ENCODE measurements at regions not wholly inside any gene's neighbourhood (a gene's known extent, or its start where the extent isn't known, plus 50 kb on each side); places are given as distances from the start of the nearest gene placed in this dataset.

DNA sequence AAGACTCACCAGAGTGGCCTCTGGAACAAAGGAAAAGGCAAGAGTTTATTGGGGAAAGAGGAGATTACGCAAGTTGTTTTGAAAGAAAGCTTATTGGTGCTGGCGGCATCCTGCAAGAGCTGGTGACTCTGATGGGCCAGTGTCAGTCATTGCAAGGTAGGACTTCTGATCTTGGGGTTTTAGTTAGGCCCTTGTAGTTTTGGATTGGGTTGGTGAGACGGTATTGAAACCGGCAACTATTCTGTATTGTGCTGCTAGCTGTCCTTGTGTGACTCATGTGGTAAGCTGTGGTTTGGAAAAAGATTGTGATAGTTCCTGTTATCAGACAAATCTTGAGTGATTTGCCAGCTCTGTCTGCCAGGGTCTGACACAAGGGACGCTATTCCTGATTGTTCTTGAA, 159.1 kb upstream of the PIEZO2 start:
- TF ChIP-seq, protein P1, sequence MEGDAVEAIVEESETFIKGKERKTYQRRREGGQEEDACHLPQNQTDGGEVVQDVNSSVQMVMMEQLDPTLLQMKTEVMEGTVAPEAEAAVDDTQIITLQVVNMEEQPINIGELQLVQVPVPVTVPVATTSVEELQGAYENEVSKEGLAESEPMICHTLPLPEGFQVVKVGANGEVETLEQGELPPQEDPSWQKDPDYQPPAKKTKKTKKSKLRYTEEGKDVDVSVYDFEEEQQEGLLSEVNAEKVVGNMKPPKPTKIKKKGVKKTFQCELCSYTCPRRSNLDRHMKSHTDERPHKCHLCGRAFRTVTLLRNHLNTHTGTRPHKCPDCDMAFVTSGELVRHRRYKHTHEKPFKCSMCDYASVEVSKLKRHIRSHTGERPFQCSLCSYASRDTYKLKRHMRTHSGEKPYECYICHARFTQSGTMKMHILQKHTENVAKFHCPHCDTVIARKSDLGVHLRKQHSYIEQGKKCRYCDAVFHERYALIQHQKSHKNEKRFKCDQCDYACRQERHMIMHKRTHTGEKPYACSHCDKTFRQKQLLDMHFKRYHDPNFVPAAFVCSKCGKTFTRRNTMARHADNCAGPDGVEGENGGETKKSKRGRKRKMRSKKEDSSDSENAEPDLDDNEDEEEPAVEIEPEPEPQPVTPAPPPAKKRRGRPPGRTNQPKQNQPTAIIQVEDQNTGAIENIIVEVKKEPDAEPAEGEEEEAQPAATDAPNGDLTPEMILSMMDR (IDR thresholded peaks at IDR 0.05) = no peak
- H3K36me3 ChIP-seq = no peaks in the 10 kb centered on the region
- no peaks in the 10 kb centered on the region for H3K4me1 ChIP-seq
- H3K27ac ChIP-seq = no peak overlapping the region
- intact Hi-C loops (cut with DNase I) = no loop called here
- no peaks in the 10 kb centered on the region for H3K9me3 ChIP-seq
- H3K4me3 ChIP-seq = no peak overlapping the region
- no peak for DNase-seq (ENCODE audit: low spot score in 2 of 2)
- H3K27me3 ChIP-seq = no peaks in the 10 kb centered on the region

DNA sequence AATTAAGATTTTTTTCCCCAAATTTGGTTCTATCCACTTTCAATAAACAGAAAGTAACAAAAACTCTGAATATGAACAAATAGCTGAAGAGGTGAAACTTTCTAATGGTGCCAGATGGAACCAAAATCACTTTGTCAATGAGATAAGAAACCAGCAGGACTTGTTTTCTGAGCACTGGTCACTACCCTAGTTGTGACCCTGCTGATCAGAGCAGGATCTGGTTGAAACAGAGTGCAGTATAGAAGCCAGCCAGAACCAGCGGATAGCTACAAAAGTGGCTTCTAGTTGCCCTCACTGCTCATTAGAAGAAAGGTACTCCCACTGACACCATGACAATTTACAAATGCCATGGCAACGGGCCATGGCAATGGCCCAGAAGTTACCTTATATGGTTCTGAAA, 158.3 kb upstream of the PIEZO2 start:
- no peaks in the 10 kb centered on the region for H3K9me3 ChIP-seq
- no peaks in the 10 kb centered on the region for H3K4me1 ChIP-seq
- no peak overlapping the region for H3K4me3 ChIP-seq
- no peaks in the 10 kb centered on the region for H3K27me3 ChIP-seq
- DNase-seq (ENCODE audit: low spot score in 2 of 2) = no peak
- TF ChIP-seq, protein P1 (IDR thresholded peaks at IDR 0.05) = no peak
- no peak overlapping the region for H3K27ac ChIP-seq
- intact Hi-C loops (cut with DNase I) = no loop called here
- no peaks in the 10 kb centered on the region for H3K36me3 ChIP-seq

DNA sequence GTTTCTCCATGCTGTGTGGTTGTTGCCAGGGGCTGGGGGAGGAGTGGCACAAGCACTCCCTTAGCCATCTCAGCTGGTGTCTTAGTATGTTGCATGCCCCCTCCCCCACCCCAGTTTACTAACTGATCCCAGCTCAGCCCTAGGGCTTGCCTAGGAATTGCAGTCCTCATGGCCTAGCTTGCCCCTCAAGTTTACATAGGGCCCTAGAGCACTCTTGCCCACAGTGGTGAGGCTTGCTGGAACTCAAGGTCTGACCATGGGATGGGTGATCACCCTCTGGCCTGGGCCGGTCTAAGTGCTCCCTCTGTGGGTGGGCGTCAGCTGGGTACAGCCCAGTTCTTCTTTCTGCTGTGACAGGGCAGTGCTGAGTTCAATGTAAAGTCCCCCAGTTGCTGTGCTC, 156.1 kb upstream of the PIEZO2 start:
- no peak for DNase-seq (ENCODE audit: low spot score in 2 of 2)
- intact Hi-C loops (cut with DNase I) = no loop called here
- H3K27me3 ChIP-seq = no peaks in the 10 kb centered on the region
- no peaks in the 10 kb centered on the region for H3K9me3 ChIP-seq
- no peak overlapping the region for H3K27ac ChIP-seq
- TF ChIP-seq, protein P1 (IDR thresholded peaks at IDR 0.05) = no peak
- H3K36me3 ChIP-seq = no peaks in the 10 kb centered on the region
- no peak overlapping the region for H3K4me3 ChIP-seq
- no peaks in the 10 kb centered on the region for H3K4me1 ChIP-seq

DNA sequence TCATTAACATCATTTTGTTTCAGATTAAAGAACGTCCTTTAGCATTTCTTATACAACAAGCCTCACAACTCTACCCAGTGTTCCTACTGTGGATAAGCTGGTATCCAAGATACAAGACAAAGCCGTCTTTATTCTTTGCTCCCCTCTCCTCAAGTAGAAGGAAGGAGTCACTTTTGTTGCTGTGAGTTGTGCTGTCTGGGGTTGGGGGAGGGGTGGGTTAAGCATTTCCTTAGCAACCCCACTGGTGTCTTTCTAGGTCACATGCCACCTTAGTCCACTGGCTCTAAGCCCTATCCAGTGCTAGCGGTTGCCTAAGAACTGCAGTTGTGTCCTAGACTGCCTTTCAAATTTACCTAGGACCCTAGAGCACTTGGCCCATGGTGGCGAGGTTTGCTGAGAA, 155.6 kb upstream of the PIEZO2 start:
- Histone ChIP-seq H3K36me3 (no peaks in the 10 kb centered on the region), H3K27ac (no peak overlapping the region), H3K9me3 (no peaks in the 10 kb centered on the region), H3K4me3 (no peak overlapping the region), H3K27me3 (no peaks in the 10 kb centered on the region), H3K4me1 (no peaks in the 10 kb centered on the region)
- TF ChIP-seq, protein P1 (IDR thresholded peaks at IDR 0.05) = no peak
- no peak for DNase-seq (ENCODE audit: low spot score in 2 of 2)
- intact Hi-C loops (cut with DNase I) = no loop called here

DNA sequence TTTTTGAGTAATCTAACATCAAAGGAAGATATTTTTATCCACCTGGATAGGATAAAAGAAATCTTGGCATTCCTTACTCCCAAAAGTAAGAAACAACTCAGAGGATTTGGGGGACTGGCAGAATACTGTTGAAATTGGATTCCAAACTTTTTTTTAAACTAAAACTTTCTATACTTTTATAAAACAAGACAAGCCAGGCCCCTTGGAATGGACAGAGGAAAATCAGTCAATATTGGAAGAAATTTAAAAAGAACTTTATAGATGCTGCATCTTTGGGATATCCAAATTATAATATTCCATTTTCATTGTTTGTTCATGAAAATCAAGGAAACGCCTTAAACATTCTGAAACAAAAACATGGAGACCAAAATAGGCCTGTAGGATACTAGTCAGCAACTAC, 147.6 kb upstream of the PIEZO2 start:
- no peaks in the 10 kb centered on the region for H3K4me1 ChIP-seq
- no peak for DNase-seq (ENCODE audit: low spot score in 2 of 2)
- no peaks in the 10 kb centered on the region for H3K27me3 ChIP-seq
- no peak overlapping the region for H3K4me3 ChIP-seq
- TF ChIP-seq, protein P1 (IDR thresholded peaks at IDR 0.05) = no peak
- intact Hi-C loops (cut with DNase I) = no loop called here
- no peak overlapping the region for H3K27ac ChIP-seq
- H3K9me3 ChIP-seq = no peaks in the 10 kb centered on the region
- H3K36me3 ChIP-seq = no peaks in the 10 kb centered on the region

DNA sequence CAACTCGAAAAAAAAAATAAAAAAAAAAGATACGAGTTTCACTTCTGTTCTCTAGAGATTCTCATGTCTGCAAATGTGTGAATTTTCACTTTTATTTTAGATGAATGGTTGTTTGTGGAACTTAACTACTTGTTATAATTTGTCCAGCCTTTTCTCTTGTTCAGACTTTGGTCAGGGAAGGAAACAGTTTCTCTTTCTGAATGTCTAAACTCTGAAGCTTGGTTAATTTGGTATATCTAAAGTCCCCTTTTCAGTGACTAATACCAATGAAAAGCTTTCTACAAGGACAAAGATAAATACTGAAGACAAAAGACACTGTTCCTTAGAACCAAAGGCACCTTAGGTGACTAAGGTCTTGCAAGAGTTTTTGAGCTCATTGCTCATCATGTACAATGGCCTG, 144.4 kb upstream of the PIEZO2 start:
- Histone ChIP-seq H3K4me1 (no peaks in the 10 kb centered on the region), H3K27ac (no peak overlapping the region), H3K36me3 (no peaks in the 10 kb centered on the region), H3K9me3 (no peaks in the 10 kb centered on the region), H3K27me3 (no peaks in the 10 kb centered on the region), H3K4me3 (no peak overlapping the region)
- intact Hi-C loops (cut with DNase I) = no loop called here
- TF ChIP-seq, protein P1 (IDR thresholded peaks at IDR 0.05) = no peak
- DNase-seq (ENCODE audit: low spot score in 2 of 2) = no peak
